Stimulated activated CD4-positive, alpha-beta T cell treated with anti-CD3 and anti-CD28 coated beads, Interleukin-12 subunit alpha, Interleukin-12 subunit beta, amount 100 ng/mL, for 4 hours (primary cell): ENCODE measurements at regions not wholly inside any gene's neighbourhood (a gene's known extent, or its start where the extent isn't known, plus 50 kb on each side); places are given as distances from the start of the nearest gene placed in this dataset.
"Not testable (repeated sequence)": the region's sequence is repeated elsewhere in the genome, so short reads cannot be mapped to it uniquely, and the experiment has no call there.

Experiments
- DNase-seq: peaks from one replicate; pipeline ENCODE4 v3.0.0-alpha.2; 2020

DNA sequence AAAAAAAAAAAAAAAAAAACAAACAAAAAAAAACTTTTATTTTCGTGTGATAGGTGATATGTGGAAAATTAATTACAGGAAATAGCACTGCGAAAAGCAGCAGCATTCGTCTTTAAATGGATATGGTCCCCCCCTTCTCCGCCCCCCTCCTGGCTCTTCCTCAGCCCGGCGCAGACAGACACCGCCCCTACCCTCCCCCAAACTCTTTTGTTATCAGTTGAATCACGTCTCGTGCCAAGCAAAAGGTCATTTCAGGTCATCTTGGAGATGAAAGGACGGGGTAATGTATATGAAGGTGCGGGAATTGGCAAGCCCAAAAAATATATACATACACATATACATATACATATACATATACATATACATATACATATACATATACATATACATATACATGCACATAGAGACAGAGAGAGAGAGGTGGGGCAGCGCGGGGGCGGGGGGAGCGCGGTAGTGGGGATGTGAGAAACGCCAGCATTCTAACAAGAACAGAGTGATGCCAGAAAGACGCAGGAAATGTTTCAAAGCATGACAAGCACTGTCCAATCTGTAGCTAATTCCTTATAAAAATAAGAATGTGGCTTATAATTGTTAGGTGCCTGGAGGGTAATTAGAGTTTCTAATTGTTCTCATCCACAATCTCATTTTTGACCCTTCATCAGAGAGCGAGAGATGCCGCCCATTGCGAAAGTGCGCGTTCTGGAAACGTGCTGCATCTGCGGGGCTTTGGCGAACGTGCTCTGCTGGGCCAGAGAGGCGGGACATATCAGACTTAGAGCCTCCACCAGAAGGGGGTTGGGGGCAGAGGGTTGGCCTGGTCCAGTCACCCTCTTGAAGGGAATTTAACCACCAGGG, 214.5 kb upstream of the UBASH3B start:
- DNase-seq = no peak

DNA sequence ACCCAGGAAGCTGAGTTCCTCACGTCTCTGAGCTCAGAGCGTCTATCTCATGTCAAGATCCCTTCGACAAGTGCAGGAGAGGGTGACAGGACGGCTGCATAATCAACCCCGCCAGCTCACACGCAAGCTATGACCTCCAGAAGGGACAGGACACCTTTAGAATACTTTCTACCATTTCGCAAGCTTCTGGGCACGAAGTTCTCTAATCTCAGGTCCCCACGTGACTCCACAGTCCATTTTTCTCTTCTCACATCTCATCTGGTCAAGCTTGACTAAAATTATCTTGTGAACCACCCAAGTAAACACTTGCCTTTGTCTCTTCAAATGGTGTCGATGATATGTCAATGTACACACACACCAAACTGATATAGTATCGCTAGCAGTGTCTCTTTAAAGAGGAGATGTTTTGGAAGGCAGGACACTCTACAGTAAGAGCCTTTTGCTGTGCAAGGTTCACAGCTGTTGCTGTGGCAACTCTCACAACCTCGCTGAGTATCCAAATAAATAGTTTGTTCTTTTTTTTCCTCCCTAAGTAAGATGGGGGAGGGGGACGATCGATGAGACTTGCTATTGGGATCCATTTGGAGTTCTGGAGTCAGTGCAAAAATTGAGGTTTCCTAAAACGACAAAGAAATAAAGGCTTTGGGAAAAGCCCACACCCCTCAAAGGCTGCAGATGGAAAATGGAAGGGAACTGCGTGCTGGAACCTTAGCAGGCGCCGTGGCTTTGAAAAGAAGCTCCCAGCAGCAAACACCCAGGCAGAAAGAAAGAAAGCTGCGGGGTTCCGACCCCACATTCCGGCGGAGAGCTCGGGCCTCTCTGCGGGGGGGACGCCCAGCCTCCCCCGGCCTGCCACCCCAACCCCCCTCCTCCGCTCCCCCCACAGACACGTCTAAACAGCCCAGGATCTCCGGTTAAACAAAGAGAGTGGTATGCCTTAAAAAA, 215.4 kb upstream of the UBASH3B start:
- no peak for DNase-seq

DNA sequence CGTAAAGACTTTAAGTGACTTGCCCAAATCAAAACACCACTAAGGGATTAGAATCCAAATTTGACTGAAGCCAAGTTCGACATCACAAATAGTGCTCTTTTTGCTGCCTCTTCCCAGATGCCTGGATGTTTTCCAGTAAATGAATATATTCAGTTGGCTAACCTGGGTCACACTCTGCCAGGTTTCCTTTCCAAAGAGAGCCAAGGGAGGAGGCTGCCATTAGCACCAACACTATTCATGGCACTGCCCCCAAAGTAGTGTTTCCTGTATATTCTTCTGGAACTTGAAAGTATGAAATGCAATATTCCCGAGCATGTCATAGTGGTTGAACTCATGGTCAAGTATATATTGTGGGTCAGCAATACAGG, 219.3 kb upstream of the UBASH3B start:
- DNase-seq = no peak

DNA sequence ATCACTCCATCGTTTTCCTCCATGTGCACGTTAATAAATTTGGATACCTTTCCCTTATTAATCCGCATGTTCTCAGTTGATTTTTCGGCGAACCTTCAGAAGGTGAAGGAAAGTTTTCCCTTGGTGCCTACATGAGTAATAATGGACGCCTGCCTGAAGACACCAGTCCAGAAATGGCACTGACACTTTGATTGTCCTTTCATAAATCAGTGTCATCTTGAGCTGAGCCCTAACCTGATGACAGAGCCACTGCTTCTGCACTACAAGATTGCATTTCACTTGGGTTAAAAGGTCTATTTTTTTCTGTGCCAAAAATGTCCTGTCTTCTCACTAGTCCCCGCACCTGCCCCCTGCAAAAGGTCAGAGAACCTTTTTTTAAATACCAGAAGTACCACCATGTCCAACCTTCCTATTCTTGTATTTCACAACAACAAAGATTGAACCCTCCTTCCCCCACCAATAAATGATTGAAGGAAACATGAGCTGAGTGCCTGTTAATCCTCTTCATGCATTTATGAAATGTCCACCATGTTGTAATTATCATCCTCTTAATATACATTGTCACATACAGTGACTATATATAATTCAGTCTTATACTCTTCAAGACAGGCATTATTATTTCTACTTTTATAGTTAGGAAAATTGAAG, 219.9 kb upstream of the UBASH3B start:
- no peak for DNase-seq

DNA sequence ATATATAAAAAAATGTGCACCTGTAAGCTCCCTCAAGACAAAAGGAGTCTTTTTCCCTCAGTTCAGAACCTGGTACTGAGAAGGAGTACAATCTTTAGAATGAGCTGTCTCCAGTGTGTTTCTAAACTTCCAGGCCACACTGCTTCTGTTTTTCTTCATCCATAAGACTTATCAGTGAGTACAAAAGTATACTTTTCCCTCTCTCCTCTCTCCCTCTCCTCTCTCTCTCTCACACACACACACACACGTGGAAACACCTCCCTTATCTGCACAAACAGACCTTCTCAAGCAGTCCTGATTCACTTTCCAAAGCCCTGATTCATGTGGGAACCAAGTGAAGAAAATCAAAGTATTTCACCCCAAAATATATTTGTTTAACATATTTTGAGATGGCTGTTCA, 220.7 kb upstream of the UBASH3B start:
- no peak for DNase-seq

DNA sequence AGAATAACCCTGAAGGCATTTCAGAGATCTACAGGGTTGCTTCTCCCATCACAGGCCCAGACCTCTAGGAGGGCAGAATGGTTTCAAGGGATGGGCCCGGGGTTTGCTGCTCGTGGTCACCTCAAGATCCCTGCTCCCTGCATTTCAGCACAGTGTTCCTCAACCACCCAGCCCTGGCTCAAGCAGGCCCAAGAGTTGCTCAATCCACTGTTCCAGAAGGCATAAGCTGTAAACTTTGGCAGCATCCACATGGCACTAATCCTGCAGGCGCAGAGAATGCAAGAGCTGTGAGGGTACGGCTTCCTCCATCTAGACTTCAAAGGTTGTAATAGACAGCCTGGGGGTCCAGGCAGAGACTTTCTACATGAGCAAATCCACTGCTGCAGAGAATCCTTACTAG, 225.0 kb upstream of the UBASH3B start:
- DNase-seq = no peak

DNA sequence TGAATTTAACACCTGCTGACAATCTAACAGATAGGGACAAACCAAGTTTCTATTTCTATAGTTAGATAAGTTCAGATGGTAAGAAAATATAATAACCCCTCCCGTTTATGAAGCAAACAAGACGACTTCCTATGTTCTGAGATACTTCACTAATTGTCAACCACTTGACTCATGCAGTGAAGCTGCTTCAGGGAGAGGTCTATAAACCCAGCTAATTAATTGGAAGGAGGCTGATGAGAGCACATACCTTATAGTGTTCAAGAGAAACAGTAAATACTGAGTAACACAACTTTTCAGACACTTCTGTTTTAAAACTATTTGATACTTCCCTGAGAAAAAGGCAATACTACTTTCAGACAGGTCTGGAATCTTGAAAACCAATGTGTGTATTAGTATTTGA, 229.4 kb upstream of the UBASH3B start:
- no peak for DNase-seq

DNA sequence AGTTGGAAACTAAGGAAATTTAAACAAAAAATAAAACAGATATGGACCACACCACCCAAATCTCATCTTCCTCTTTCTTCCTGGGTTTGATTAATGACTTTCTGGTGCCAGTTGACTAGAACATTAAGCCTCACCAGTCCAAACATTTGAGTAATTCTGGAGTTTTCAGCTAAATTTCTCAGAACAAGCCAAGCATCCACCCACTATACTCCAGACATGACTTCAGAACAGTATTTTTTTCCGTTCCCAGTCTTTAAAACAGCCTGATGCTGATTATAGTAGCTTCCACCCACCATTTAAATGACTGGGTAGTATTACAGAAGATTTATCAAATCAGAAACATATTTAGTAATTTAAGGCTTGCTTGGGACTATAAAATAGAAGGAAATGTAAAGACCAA, 230.9 kb upstream of the UBASH3B start:
- DNase-seq = no peak

DNA sequence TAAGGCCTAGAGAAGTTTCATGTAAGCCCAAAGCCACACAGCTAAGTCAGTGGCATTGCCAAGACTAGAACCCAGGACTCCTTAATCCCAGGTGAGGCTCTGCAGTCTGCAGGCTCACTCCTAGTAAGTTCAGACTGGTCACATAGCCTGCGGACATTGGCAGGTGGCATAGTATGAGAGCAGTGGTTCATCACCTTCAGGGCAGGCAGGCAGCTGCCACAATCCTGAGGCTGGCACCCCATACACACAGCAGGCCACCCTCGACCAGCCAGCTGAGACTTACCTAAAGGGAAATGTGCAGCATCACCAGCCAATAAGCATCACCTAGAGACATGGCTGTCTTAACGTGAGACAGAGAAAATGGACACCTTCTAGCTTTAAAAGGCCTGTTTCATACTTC, 231.6 kb upstream of the UBASH3B start:
- DNase-seq = no peak

DNA sequence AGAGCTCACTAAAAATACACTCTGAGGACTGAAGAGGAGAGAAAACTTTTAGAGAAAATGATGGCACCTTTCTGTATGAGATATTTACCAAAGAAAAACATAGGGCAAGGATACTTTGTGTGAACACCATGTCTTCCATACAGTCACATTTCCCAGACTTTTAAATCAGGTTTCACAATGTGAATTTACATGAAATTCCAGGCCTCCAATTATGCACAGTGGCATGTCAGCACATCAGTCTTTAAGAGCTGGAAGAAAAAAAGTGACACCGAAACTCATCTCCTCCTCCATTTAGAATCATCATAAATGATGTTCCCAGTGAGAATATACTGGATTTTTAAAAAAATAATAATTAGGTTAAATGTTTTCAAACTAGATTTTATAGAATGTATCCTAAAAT, 232.2 kb upstream of the UBASH3B start:
- no peak for DNase-seq

DNA sequence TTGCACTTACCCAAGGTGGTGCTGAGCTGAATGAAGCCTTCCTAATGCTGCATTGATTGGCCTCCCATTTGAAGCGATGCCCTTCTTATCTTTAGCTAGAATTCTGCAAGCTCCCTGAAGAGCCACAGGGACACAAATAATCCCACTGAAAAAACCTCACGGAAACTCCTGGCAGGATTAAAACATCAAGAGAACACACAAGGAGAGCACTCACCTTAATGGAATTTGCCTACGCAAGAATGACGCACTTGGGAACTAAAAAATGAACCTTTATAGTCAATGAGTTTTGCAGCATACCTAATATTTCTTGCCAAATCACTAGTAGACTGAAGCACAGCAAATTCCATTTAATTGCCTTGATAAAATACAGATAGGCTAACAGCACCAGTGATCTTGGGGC, 232.8 kb upstream of the UBASH3B start:
- DNase-seq = no peak

DNA sequence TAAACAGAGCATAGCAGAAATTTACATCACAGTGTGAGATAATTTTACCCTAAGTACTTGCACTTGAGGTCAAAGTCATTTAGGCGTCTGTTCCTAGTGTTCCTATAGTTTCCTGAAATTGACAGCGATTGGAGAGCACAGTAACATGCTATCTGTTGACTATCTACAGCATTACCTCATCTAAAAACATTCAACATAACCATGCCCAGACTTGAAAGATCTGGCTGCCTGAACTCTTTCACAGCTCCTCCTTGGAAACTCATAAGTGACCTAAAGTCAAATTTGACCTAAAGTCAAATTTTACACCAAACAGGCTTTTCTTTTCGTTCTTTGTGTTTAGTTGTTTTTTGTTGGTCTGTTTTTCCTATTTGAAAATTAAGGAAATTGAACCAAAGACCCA, 233.8 kb upstream of the UBASH3B start:
- no peak for DNase-seq

DNA sequence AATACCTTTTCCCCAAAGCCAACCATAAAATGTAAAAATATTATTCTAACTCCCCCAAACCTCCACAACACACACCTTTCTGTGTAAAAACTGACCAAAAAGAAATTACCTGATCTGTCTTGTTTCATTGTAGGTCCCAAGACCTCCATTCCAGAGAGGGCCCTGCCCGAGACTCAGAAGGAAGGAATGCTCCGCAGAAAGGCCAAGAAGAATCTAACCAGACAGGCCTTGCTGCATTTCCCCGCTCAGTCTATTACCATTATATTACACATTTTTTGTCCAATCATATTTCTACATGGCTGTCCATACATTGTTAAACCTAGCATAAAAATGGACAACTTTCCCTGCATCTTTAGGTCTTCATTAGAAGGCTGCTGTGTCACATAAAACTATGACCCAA, 237.5 kb upstream of the UBASH3B start:
- DNase-seq = no peak

DNA sequence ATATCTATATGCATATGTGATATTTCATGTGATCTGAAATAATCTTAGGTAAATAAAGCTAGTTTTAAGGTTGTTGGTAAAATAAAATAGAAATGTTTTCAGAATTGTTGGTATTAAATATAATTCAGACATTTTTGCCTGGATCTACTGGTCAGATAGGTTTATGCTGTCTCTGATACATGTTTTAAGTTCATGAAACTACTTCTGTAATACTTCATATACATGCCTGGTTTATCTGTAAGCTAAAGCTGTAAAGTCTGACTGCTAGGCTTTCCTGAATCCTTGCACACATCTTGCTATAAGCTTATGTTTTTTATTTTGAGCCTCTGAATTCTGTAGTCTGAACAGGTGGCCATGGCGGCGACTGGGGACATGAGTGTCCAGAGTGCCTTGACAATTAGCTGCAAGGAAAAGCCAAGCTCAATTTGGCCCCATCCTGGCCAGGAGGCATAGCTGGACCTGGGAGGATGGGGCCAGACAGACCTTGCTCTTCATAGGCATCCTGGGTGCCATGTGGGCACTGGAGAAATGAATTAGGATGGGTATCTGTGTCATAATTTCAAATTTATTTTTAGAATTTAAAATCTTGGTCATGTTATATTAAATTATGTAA, 241.0 kb upstream of the UBASH3B start:
- no peak for DNase-seq

DNA sequence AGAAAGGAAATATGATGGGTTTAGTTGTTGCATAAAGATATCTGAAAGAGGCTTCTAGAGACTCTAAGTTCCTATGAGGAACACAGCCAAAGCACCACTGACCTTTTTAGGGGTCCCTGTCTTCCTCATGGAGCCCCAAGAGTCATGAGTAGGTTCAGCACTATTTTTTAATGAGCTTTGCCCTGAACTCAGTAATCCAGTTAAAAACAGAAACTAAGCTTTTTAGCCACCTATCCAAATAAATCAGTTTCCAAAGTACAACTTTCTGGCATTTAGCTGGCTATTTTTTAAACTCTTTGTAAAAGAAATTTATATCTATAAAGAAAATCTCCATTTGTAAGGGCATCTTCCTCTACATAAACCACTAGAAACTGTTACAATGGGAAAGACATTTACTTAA, 241.8 kb upstream of the UBASH3B start:
- DNase-seq = no peak

DNA sequence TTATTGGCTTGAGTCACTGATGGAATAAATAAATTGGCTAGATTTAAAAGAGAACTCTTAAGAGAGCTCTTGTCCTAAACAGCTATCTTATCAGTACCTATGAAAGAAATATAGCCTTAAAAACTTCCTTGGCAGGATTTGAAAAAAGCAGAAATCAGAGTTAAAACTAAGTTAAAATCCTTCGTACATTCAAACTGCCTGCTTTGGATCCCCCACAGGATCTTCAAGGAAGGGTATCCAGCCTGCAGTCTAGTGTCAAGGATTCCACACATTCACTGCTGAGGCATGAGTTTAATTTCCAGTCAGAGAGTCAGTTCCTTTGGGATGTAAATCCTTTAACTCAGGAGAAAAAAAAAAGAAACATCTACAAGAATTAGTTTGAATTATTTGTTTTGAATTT, 242.9 kb upstream of the UBASH3B start:
- DNase-seq = no peak

DNA sequence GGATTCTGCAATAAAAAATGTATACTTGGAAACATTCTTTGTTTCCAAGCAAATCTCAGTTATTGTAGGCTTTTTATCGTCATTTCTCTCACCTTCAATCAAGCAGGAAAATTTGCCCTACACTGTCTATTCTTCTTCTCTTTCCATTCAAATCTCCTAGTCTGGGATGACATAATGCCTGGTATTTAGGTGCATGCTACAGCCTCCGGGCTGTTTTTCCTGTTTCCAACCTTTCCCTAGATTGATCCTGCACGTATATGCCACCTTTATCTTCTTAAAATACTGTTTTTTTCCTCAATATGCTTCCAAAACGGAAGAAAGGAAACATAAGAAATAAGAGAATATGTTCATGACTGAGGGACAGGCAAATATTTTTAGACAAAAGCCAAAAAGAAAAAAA, 249.1 kb upstream of the UBASH3B start:
- DNase-seq = no peak

DNA sequence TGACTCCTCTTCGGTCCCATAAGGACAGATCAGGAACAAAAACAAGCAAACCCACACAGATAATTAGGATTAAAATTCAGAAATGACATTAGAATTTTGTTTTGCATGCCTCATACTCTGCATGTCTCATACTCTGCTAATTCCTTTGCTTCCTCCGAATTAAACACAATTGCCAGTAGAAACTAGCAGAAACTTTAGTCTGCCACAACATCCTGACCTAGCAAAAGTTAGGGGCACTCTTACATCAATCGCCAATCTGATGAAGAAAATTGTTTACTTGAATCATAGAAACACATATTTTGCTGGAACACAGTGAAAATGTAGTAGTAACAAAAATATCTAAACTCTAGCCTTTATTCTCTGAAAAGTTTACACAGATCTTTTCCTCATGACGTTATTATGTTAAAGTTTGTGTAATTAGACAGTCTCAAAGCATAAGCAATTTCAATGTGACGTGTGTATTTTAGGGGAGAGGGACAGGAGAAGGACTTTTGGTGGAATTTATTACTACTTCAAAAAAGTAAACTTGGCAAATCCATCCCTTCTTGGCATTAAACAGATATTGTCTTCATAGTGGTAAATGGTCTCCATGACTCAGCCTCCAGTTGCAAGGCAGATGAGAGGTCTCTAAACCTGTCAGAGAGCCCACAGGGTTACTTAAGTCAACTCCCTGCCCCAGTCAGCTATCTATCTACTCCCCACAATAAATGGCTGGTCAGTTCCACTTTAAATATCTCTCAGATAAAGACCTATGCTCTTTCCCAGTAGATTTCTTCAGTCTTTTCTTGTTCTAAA, 249.8 kb upstream of the UBASH3B start:
- DNase-seq = no peak

DNA sequence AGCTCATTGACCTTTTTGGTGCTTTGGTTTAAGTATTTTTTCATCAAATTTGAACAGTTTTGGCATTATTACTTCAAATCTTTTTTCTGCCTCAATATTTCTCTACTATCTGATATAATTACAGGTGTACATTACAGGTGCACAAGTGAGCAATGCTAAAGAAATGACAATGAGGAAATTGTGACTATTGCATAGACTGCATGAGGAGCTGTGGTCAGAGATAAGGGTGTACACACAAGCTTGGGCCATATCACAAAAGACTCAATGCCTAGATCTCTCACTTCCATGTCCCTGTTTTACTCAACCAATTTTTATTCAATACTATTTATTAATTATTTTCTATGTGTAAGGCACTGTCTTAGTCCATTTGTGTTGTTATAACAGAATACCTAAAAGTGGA, 251.0 kb upstream of the UBASH3B start:
- no peak for DNase-seq

DNA sequence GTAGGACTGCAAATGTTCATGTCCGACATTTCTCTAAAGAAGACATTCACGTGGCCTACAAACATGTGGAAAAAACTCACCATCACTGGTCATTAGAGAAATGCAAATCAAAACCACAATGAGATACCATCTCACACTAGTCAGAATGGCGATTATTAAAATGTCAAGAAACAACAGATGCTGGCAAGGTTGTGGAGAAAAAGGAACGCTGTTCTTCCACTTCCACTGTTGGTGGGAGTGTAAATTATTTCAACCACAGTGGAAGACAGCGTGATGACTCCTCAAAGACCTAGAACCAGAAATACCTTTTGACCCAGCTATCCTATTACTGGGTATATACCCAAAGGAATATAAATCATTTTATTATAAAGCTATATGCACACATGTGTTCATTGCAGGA, 253.9 kb upstream of the UBASH3B start:
- DNase-seq = not testable (repeated sequence)

DNA sequence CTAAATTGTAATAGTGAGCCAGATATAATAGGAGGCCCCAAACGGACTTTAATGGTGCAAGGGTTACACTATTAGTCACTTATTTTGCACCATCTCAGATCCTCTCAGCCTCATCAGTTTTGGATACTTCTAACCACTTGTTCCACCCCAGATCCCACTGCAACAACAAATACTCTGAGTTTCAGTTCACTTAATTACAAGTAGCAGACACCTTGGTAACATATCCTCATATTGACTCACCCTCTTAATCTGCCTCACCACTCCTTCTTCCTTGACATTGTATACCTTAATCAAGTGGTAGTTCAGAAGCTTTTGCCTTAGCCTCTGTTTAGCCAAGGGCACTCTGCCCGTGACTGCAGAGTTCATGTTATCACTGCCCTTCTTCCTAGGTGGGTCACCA, 256.1 kb upstream of the UBASH3B start:
- no peak for DNase-seq

DNA sequence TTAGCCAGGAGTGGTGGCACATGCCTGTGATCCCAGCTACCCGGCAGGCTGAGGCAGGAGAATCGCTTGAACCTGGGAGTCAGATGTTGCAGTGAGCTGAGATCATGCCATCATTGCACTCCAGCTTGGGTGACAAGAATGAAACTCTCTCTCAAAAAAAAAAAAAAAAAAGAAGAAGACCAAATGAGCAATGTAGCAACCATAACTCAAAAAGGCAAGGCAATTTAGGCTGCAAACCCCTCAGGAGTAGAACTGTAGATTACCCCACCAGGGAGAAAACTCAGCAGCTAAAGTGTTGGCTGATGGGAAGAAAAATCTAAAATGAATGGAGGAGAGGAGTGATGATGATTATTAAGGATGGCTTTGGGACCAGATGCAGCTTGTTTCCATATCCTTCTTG, 256.7 kb upstream of the UBASH3B start:
- DNase-seq = no peak
